Lower lobe of right lung (tissue), 2 donors: ENCODE measurements at regions not wholly inside any gene's neighbourhood (a gene's known extent, or its start where the extent isn't known, plus 50 kb on each side); places are given as distances from the start of the nearest gene placed in this dataset.

Source experiments
- ATAC-seq, 2 donors: fragments of 200-7000 bp; cut with Tn5 transposase; one replicate each; pipeline ENCODE4 v1.9.1; 2020 to 2022; ENCODE audit warnings: mild to moderate bottlenecking in 2 of 2, moderate library complexity in 2 of 2
- DNase-seq: peaks from one replicate; pipeline ENCODE4 v3.0.0-alpha.2; 2020
- H3K27ac ChIP-seq: fragments of 200-600 bp; one replicate; pipeline ENCODE4 v1.8.0; 2022
- H3K27me3 ChIP-seq: fragments of 200-600 bp; one replicate; pipeline ENCODE4 v1.8.0; 2022; ENCODE audit warnings: low read depth
- H3K36me3 ChIP-seq: fragments of 200-600 bp; one replicate; pipeline ENCODE4 v1.8.0; 2022; ENCODE audit warnings: mild to moderate bottlenecking
- H3K4me1 ChIP-seq: fragments of 200-600 bp; one replicate; pipeline ENCODE4 v1.8.0; 2022
- H3K4me3 ChIP-seq: fragments of 200-600 bp; one replicate; pipeline ENCODE4 v1.8.0; 2022; ENCODE audit warnings: mild to moderate bottlenecking
- H3K9me3 ChIP-seq: fragments of 200-600 bp; one replicate; pipeline ENCODE4 v1.8.0; 2022
- intact Hi-C: fragments of 100-400 bp; cut with DNase I; formaldehyde crosslinking; loops from one replicate; pipeline ENCODE4 v1.11.0; 2022
- TF ChIP-seq, protein P1 (sequence below): fragments of 200-600 bp; IDR thresholded peaks from one replicate; pipeline ENCODE4 v1.8.0; 2022; ENCODE audit warnings: antibody characterized with exemption, mild to moderate bottlenecking
- donor health status: DM: no; HTN: yes; CAD: no; lungs with severe emphysema.

DNA sequence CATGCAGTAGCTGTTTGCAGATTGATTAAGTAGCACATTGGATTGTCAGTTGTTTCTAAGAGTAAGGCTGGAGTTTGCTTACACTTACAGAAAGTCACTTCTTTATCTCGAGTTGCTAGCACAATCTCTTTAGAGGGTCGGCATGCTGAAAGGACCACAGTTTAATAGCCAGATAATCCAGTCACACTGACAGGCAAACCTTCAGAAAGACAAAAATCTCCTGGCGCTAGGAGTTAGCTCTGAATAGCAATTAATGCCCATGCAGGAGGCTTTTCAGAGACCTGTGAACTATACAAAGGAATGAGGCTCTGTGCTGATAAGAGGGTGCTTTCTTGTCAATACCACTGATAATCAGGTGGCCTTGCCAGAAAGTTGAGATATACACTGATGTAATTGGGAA is 1043.0 kb downstream of the AACS start:
- H3K27ac ChIP-seq = no peak overlapping the region
- H3K4me3 ChIP-seq = no peak overlapping the region
- no peaks in the 10 kb centered on the region for H3K9me3 ChIP-seq
- ATAC-seq (no peak), DNase-seq (no peak)
- no peaks in the 10 kb centered on the region for H3K4me1 ChIP-seq
- intact Hi-C loops = no loop called here
- TF ChIP-seq, protein P1, sequence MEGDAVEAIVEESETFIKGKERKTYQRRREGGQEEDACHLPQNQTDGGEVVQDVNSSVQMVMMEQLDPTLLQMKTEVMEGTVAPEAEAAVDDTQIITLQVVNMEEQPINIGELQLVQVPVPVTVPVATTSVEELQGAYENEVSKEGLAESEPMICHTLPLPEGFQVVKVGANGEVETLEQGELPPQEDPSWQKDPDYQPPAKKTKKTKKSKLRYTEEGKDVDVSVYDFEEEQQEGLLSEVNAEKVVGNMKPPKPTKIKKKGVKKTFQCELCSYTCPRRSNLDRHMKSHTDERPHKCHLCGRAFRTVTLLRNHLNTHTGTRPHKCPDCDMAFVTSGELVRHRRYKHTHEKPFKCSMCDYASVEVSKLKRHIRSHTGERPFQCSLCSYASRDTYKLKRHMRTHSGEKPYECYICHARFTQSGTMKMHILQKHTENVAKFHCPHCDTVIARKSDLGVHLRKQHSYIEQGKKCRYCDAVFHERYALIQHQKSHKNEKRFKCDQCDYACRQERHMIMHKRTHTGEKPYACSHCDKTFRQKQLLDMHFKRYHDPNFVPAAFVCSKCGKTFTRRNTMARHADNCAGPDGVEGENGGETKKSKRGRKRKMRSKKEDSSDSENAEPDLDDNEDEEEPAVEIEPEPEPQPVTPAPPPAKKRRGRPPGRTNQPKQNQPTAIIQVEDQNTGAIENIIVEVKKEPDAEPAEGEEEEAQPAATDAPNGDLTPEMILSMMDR = no peak
- H3K36me3 ChIP-seq = no peaks in the 10 kb centered on the region
- no peaks in the 10 kb centered on the region for H3K27me3 ChIP-seq

DNA sequence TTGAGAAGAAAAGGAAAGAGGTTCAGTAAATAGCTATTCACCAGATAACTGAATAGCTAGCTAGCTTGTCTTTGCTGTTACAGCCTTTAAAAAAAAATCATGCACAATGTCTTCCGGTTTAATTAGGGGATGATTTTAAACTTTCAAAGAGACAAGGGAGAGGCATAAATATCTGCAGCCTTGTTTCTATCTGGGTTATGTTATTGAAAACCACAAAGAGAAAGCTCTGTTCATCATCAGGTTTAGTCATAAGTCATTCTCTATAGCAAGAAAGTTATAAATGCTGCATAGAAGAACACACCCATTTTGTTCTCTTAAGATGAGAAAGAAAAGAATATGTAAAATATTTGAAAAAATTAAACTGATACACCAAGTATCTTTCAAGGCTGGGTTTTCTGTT is 1046.9 kb downstream of the AACS start:
- no peaks in the 10 kb centered on the region for H3K27me3 ChIP-seq
- TF ChIP-seq, protein P1 = no peak
- DNase-seq (no peak), ATAC-seq (no peak)
- H3K36me3 ChIP-seq = no peaks in the 10 kb centered on the region
- intact Hi-C loops = no loop called here
- no peaks in the 10 kb centered on the region for H3K4me1 ChIP-seq
- no peaks in the 10 kb centered on the region for H3K9me3 ChIP-seq
- H3K27ac ChIP-seq = no peak overlapping the region
- no peak overlapping the region for H3K4me3 ChIP-seq

DNA sequence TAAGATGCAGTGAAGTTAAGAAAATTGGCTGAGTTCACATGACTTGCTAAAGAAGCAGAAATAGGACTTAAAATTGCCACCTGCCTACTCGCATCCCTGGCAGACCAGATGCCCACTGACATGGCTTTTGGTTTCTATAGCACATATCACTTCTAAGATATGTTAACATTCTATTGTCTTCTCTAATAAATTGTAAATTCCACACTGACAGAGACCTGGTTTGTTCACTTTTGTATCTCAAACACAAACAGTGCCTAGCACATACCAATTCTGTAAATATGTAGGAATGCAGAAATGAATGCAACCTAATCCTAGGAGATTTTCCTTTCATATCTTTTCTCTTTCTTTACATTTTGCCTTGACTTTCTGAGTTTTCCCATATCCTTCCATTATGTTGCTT is 1047.6 kb downstream of the AACS start:
- H3K36me3 ChIP-seq = no peaks in the 10 kb centered on the region
- no peak overlapping the region for H3K27ac ChIP-seq
- H3K4me1 ChIP-seq = no peaks in the 10 kb centered on the region
- TF ChIP-seq, protein P1 = no peak
- no peak overlapping the region for H3K4me3 ChIP-seq
- DNase-seq = no peak
- no peaks in the 10 kb centered on the region for H3K9me3 ChIP-seq
- intact Hi-C loops = no loop called here
- ATAC-seq = no peak
- H3K27me3 ChIP-seq = no peaks in the 10 kb centered on the region

DNA sequence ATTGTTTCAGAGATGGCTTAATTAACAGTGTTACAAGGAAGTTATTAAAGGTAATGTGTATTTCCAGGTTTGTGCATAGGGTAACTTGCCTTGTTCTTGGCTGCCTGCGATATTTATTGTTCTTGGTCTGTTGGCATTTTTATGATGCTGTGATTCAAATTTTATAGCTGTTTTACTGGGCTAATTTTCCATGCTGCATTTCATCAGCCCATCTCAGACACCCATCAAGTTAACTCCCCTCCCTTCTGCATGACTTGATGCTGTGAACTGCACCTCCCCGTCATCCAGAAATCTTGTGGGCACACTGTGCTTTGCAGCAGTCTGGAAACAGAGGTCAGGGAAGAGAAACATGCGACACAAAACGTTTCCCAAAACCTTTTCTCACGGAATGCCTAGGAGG is 1049.2 kb downstream of the AACS start:
- intact Hi-C loops = no loop called here
- no peak overlapping the region for H3K4me3 ChIP-seq
- no peak overlapping the region for H3K27ac ChIP-seq
- no peak for ATAC-seq
- TF ChIP-seq, protein P1 = no peak
- no peaks in the 10 kb centered on the region for H3K4me1 ChIP-seq
- H3K9me3 ChIP-seq = no peaks in the 10 kb centered on the region
- H3K27me3 ChIP-seq = no peaks in the 10 kb centered on the region
- no peaks in the 10 kb centered on the region for H3K36me3 ChIP-seq
- DNase-seq = no peak

DNA sequence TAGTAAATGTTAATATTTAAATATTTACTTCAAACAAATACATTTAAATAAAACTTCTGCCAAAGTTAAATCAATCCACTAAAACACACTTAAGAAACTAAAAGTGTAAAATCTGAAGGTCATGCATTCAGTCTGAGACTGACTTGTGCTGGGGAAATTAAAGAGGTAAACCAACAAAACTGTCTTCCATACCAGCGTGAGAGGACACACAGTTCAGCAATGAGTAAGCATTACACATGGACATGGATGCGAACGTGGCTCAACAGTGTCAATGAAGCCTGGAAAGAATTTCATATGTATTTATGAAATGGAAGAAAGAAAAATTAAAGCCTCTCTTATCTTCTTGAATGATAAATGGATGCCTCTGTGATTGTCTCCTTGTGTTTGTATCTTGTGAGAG is 1052.3 kb downstream of the AACS start:
- Histone ChIP-seq H3K4me1 (no peaks in the 10 kb centered on the region), H3K27me3 (no peaks in the 10 kb centered on the region), H3K4me3 (no peak overlapping the region), H3K27ac (no peak overlapping the region), H3K36me3 (no peaks in the 10 kb centered on the region), H3K9me3 (no peaks in the 10 kb centered on the region)
- ATAC-seq (no peak), DNase-seq (no peak)
- TF ChIP-seq, protein P1 = no peak
- intact Hi-C loops = no loop called here

DNA sequence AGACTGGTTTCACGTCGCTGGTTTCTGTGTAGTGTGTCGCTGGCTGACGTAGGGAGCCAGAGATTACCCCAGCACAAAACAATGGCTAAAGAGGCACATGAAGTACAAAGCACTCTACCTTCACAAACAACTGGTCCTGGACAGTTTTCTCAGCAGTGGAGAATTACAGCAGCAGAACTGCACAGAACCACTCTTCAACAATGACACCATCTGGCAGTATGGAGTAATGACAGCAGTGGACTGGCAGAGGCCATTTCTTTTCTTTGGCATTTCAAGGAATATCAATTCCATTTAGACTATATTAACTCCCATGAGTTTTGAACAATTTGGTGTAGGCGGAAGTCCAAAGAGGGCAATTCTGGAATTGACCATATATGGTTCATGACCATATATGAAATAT is 1074.1 kb downstream of the AACS start:
- H3K4me3 ChIP-seq = no peak overlapping the region
- H3K27ac ChIP-seq = no peak overlapping the region
- H3K4me1 ChIP-seq = no peaks in the 10 kb centered on the region
- no peaks in the 10 kb centered on the region for H3K27me3 ChIP-seq
- intact Hi-C loops = no loop called here
- DNase-seq (no peak), ATAC-seq (no peak)
- TF ChIP-seq, protein P1 = no peak
- H3K9me3 ChIP-seq = peaks cover 29% of the 10 kb centered on the region
- no peaks in the 10 kb centered on the region for H3K36me3 ChIP-seq
